SHP77 treated with DMSO at 0.1 percent for 48 hours (cell line): ENCODE measurements at regions not wholly inside any gene's neighbourhood (a gene's known extent, or its start where the extent isn't known, plus 50 kb on each side); places are given as distances from the start of the nearest gene placed in this dataset.
"Not testable (repeated sequence)": the region's sequence is repeated elsewhere in the genome, so short reads cannot be mapped to it uniquely, and the experiment has no call there.

Source experiments
- DNase-seq: peaks from one replicate; lab custom pipeline; 2025; lab: John Stamatoyannopoulos, UW

- not testable (repeated sequence) for DNase-seq
Measured at GRCh38 chr13:90945146-90945545, 402.3 kb upstream of the MIR17HG start.

DNA sequence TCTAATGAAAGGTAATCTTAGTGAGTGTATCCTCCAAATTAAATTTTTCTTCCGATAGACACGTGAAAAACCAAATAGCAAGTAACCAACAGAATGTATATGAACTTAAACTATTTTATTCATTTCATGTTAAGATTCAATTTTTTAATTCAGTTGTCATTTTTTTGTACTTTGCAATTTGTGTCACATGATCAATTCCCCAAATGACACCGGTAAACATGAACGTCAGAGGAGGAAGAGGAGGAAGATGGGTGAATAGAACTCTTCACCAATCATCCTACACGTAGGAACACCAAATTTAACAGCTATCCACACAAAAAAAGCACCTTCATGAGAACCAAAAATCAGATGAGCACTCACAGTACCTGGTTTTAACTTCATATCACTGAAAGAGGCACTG, 401.4 kb upstream of the MIR17HG start:
- not testable (repeated sequence) for DNase-seq

DNA sequence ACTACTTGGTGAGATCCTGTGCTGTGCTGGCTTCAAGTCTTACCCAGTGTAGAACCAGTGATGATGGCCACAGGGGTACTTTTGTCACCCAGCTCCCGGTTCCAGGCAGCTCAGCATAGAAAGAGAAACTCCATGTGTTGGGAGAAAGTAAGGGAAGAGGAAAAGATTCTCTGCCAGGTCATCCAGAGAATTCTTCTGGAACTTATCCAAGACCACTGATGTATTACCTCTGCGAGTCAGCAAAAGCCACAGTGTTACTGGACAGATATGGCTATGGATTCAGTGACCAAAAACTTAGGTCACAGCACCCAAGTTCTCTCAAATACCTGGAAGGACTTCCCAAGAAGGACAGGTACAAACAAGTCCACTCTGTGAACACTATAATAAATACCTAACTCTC, 399.5 kb upstream of the MIR17HG start:
- no peak for DNase-seq

DNA sequence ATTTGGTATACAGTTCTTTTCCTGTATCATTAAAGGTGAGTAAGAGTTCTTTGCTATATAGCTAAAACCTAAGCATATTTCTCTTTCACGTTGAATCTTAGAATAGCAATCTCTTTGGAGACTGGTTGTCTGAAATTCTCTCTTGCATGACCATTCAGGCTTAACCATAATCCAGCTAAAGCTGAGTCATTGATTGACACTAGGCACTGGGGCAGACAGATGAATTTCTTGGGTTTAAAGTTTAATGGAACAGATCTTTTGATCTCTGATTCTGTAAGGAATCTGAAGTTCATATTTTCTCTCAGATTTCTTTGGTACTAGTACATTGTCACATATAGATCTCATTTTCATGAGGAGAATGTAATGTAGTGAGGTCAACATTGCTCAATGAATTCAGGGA, 397.3 kb upstream of the MIR17HG start:
- no peak for DNase-seq

GRCh38 chr13:90951663-90952062, 395.8 kb upstream of the MIR17HG start:
- DNase-seq = no peak

- DNase-seq = no peak
Measured at GRCh38 chr13:90952326-90952725, 395.2 kb upstream of the MIR17HG start.

- no peak for DNase-seq
Measured at GRCh38 chr13:90954605-90955195, 392.8 kb upstream of the MIR17HG start.

DNA sequence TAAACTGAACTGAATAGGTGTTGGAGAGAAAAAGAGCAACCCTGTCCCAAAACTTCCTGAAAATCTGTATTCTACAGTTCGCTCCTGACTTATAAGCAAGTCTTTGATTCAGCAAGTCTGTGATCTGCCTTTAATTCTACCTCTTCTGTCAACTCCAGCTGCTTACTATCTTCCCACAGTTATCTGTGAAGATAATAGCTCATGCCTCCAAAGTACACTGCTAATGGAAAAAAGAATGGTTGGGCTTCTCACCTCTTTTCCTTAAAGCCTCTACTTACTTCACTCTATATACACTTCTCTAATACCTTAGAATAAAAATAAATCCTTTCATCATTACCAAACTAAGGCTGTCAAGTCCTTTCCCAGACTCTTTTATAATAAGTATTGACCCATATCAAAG, 391.5 kb upstream of the MIR17HG start:
- DNase-seq = no peak

GRCh38 chr13:90958866-90959265, 388.6 kb upstream of the MIR17HG start:
- DNase-seq = no peak

- DNase-seq = peak; percentile 83
Measured at GRCh38 chr13:90968166-90968904, 379.2 kb upstream of the MIR17HG start.

DNA sequence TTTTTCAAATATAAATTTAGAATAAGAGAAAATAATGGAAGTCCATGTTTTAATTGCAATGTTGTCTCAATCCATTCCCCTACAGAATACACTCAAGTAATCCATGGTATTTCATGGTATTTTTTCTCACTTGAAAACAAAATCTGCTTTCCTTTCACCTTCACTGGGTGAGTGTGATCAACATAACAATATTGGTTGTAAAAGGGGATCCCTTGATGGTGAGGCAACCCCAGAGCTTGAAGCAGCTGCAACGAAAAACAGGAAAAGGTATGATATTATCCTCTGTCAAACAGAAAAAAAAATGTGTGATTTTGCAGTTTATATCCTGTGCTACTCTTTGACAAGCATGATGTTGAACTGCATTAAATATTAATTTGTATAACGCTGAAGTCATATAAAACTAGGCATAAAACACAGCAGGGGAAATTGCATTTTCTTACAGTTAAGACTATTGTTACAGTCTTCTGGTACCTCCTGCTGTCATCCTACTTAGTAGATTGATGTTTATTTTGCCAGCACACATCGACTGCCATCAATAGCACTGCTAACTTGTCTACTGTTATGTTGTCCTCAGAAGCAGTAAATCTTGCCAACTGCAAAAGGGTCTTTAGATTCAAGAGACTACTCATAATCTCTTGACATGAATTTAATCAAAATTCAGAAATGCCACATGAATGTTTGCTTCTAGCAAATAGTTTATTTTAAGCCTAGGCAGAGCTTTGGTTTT, 373.1 kb upstream of the MIR17HG start:
- peak; percentile 69 for DNase-seq

DNA sequence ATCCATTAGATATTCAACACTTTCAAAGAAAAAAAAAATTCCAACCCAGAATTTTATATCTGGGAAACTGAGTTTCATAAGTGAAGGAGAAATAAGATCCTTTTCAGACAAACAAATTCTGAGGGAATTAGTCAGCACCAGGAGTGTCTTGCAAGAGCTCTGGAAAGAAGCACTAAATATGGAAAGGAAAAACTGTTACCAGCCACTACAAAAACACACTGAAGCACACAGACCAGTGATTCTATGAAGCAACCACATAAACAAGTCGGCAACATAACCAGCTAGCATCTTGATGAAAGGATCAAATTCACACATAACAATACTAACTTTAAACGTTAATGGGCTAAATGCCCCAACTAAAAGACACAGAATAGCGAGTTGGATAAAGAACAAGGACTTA, 368.4 kb upstream of the MIR17HG start:
- no peak for DNase-seq

DNA sequence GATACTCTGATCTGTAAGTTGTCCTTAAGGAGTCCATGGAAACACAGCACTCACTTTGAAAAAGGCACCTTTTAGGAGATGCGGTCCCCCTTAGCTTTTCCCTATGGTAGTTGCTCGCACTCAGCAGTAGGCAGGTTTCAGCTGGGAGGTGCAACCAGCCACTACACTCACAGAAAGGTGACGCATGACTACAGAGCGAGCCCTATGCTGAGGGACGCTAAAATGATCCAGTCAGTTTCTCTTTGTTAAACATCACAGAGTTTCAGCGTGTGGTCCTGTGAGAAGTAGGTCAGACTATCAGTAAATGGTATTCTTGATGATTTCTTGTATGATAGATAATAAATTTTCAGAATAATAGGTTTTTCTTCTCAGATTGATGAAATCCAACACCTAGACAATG, 362.7 kb upstream of the MIR17HG start:
- DNase-seq = no peak

DNA sequence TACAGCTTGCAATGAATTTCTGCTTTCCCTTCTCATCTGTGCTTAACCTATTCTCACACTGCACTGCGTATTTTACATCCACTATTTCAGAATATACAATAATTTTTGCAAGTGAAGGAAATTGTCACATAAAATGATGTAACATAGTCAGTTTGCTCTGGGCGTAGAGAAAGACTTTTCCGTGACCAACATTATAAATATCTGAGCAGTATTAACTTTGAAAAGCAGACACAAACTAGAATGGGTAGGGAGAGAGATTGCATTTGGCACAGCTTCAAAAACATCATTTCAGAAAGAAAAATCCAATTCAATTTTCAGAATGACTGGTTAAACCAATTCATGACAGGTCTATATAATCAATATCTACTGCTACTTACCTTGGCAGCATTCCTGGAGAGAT, 352.5 kb upstream of the MIR17HG start:
- no peak for DNase-seq

DNA sequence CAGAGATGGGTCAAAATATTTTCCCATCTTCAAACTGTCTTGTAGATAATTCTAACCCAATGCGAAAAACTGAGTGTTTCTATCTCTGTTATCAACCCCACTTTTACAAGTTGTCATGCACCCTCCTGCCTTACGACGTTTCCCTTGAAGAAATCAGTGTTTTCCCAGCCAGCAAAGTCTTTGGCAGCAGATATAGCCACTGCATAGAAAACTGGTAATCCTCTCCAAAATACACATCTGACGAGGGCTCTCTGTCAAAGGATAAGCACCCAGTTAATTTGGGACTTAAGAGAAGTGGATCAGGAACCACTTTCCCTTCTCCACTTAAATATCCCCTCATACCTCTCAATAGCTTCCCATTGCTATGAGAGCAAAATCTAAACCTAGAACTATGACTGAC, 351.9 kb upstream of the MIR17HG start:
- no peak for DNase-seq

DNA sequence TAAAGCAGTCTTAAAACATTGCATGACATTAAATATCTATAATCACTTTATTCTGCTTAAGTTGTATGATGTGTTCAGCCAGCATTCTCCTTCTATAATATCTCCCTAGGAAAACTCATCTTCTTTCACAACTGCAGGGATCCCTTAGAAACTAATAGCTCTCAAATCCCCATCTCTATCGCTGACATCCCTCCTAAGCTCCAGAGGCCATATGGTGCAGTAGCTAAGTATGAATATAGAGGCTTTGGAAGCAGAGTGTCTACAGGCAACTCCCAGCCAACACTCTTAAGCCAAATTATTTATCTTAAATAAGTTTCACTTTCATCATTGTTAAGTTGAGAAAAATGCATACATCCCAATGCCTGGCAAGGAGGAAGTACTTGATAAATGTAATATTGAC, 349.5 kb upstream of the MIR17HG start:
- DNase-seq = no peak

GRCh38 chr13:90999401-90999800, 348.1 kb upstream of the MIR17HG start:
- no peak for DNase-seq

- no peak for DNase-seq
Measured at GRCh38 chr13:91001371-91001770, 346.1 kb upstream of the MIR17HG start.

GRCh38 chr13:91014696-91015095, 332.8 kb upstream of the MIR17HG start:
- no peak for DNase-seq

DNA sequence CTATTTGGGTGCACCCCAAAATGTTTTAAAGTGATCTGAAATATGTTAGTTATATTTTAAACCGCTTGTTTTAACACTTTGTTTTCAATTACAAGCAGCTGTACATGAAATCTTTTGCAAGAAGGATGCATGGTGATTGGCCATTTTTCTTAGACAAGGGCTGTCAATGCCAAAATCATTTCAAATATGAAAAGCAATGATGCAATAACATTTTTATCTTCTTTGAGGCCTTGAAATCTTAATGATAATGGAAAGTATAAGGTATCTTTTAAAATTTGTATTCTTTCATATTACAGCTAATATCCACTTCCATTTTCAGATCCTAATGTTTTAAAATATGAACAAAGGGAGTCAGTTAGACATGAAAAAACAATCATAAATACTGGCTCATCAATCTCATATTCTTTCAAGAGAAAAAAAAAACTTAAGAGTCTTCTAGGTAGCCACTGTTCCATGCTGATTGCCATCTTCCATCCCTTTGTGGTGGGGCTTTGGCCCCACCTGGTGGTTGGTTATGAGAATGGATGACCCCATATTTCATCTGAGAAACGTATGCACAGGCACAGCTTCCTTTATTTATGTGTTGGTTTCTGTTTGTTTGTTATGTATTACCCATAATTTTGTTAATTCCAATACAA, 330.3 kb upstream of the MIR17HG start:
- DNase-seq = peak; percentile 77

- DNase-seq = no peak
Measured at GRCh38 chr13:91017669-91018053, 329.8 kb upstream of the MIR17HG start.

GRCh38 chr13:91020461-91021034, 326.9 kb upstream of the MIR17HG start:
- DNase-seq = no peak
